NCI-H2107 treated with DMSO at 0.1 percent for 48 hours (cell line): ENCODE measurements at regions not wholly inside any gene's neighbourhood (a gene's known extent, or its start where the extent isn't known, plus 50 kb on each side); places are given as distances from the start of the nearest gene placed in this dataset.
"Not testable (repeated sequence)": the region's sequence is repeated elsewhere in the genome, so short reads cannot be mapped to it uniquely, and the experiment has no call there.

Source experiments
- DNase-seq: peaks from one replicate; lab custom pipeline; 2025; ENCODE audit not compliant: unreplicated experiment; lab: John Stamatoyannopoulos, UW

GRCh38 chr10:111261081-111261615 is 184.3 kb downstream of the ADRA2A start:
- no peak for DNase-seq

- DNase-seq: no peak
Measured at GRCh38 chr10:111265341-111265740, 188.5 kb downstream of the ADRA2A start.

- DNase-seq: no peak
Measured at GRCh38 chr10:111266165-111266564, 189.3 kb downstream of the ADRA2A start.

- no peak for DNase-seq
Measured at GRCh38 chr10:111267673-111268072, 190.8 kb downstream of the ADRA2A start.

GRCh38 chr10:111273235-111273634 is 196.4 kb downstream of the ADRA2A start:
- DNase-seq: no peak

- DNase-seq: no peak
Measured at GRCh38 chr10:111273635-111274034, 196.8 kb downstream of the ADRA2A start.

- DNase-seq: no peak
Measured at GRCh38 chr10:111275091-111275490, 198.3 kb downstream of the ADRA2A start.

GRCh38 chr10:111277661-111278060 is 200.8 kb downstream of the ADRA2A start:
- no peak for DNase-seq

GRCh38 chr10:111278266-111278665 is 201.4 kb downstream of the ADRA2A start:
- no peak for DNase-seq

- DNase-seq: no peak
Measured at GRCh38 chr10:111281516-111281915, 204.7 kb downstream of the ADRA2A start.

- DNase-seq: no peak
Measured at GRCh38 chr10:111289461-111289860, 212.6 kb downstream of the ADRA2A start.

- DNase-seq: no peak
Measured at GRCh38 chr10:111290649-111291048, 213.8 kb downstream of the ADRA2A start.

GRCh38 chr10:111295788-111296187 is 219.0 kb downstream of the ADRA2A start:
- DNase-seq: no peak

- no peak for DNase-seq
Measured at GRCh38 chr10:111297351-111297848, 220.6 kb downstream of the ADRA2A start.

GRCh38 chr10:111298031-111298430 is 221.2 kb downstream of the ADRA2A start:
- DNase-seq: no peak

GRCh38 chr10:111299037-111299436 is 222.2 kb downstream of the ADRA2A start:
- no peak for DNase-seq

GRCh38 chr10:111303887-111304286 is 227.1 kb downstream of the ADRA2A start:
- DNase-seq: no peak

- peak; percentile 47 for DNase-seq
Measured at GRCh38 chr10:111316722-111317212, 239.9 kb downstream of the ADRA2A start.

- DNase-seq: no peak
Measured at GRCh38 chr10:111319866-111320265, 243.0 kb downstream of the ADRA2A start.

- DNase-seq: no peak
Measured at GRCh38 chr10:111323389-111323966, 246.6 kb downstream of the ADRA2A start.

GRCh38 chr10:111332174-111332573 is 255.3 kb downstream of the ADRA2A start:
- DNase-seq: not testable (repeated sequence)

GRCh38 chr10:111335826-111336225 is 259.0 kb downstream of the ADRA2A start:
- DNase-seq: no peak

- no peak for DNase-seq
Measured at GRCh38 chr10:111338035-111338434, 261.2 kb downstream of the ADRA2A start.
